IMR-90 (cell line): ENCODE measurements at regions not wholly inside any gene's neighbourhood (a gene's known extent, or its start where the extent isn't known, plus 50 kb on each side); places are given as distances from the start of the nearest gene placed in this dataset.

ENCODE experiments used
- POLR2A ChIP-seq: IDR thresholded peaks from 2 replicates; pipeline ENCODE4 v1.6.1; 2012; ENCODE audit warnings: mild to moderate bottlenecking, low read depth, low read length
- TF ChIP-seq, protein P1 (sequence below): conservative IDR thresholded peaks from 2 replicates; pipeline ENCODE4 v1.5.1; 2012; ENCODE audit warnings: mild to moderate bottlenecking, low read depth, low read length, improper control_type of control experiment

DNA sequence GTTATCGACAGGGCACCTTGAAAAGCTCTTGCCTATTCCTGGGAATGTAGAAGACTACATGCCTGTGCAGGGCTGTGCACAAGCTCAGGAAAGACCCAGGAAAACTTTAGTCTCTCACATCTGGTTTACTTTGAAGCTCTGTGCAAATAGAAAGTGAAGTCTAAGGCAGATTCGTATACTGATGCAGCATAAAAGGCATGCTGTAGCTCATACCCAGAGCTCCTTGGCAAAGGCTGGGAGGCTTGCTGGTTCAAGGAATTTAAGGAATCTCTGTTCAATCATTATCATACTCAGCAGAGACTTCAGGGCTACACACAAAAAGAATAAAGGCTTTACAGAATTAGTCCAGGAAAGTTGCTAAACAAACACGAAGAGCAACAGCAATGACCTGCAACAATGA is 192.0 kb downstream of the OTUD1 start:
- TF ChIP-seq, protein P1, sequence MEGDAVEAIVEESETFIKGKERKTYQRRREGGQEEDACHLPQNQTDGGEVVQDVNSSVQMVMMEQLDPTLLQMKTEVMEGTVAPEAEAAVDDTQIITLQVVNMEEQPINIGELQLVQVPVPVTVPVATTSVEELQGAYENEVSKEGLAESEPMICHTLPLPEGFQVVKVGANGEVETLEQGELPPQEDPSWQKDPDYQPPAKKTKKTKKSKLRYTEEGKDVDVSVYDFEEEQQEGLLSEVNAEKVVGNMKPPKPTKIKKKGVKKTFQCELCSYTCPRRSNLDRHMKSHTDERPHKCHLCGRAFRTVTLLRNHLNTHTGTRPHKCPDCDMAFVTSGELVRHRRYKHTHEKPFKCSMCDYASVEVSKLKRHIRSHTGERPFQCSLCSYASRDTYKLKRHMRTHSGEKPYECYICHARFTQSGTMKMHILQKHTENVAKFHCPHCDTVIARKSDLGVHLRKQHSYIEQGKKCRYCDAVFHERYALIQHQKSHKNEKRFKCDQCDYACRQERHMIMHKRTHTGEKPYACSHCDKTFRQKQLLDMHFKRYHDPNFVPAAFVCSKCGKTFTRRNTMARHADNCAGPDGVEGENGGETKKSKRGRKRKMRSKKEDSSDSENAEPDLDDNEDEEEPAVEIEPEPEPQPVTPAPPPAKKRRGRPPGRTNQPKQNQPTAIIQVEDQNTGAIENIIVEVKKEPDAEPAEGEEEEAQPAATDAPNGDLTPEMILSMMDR, result no peak
- TF ChIP-seq POLR2A, result no peak
